ENCODE measurements at regions not wholly inside any gene's neighbourhood (a gene's known extent, or its start where the extent isn't known, plus 50 kb on each side); places are given as distances from the start of the nearest gene placed in this dataset.
"Not testable (repeated sequence)": the region's sequence is repeated elsewhere in the genome, so short reads cannot be mapped to it uniquely, and the experiment has no call there.

DNA sequence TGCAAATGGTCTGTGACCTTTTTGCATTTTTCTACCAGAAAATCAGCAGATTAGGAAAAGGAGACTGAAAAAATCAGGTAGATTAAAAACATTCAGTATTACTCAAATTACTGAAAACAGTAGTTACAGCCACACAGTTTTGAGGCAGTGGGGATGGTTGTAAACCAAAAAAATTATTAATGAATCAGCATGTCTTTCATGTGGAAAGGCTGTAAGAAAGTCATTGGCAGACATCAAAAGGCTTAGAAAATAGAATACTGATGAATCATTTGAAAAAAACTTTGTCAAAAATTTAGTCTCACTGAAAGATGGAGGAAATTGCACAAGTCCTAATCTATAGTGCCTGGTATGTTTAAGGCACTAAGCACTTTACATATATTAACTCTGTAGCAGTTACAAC lies 133.9 kb upstream of the GCFC2 start:
- Histone ChIP-seq H3K27me3 (ENCODE audit: insufficient read depth, low read depth, severe bottlenecking) (no peaks in the 10 kb centered on the region), H3K36me3 (no peaks in the 10 kb centered on the region), H3K27ac (no peak overlapping the region), H3K4me3 (ENCODE audit: low read depth, low read length) (no peak overlapping the region), H3K9me3 (ENCODE audit: severe bottlenecking) (no peaks in the 10 kb centered on the region)
- no peak for DNase-seq
- TF ChIP-seq, protein P1, sequence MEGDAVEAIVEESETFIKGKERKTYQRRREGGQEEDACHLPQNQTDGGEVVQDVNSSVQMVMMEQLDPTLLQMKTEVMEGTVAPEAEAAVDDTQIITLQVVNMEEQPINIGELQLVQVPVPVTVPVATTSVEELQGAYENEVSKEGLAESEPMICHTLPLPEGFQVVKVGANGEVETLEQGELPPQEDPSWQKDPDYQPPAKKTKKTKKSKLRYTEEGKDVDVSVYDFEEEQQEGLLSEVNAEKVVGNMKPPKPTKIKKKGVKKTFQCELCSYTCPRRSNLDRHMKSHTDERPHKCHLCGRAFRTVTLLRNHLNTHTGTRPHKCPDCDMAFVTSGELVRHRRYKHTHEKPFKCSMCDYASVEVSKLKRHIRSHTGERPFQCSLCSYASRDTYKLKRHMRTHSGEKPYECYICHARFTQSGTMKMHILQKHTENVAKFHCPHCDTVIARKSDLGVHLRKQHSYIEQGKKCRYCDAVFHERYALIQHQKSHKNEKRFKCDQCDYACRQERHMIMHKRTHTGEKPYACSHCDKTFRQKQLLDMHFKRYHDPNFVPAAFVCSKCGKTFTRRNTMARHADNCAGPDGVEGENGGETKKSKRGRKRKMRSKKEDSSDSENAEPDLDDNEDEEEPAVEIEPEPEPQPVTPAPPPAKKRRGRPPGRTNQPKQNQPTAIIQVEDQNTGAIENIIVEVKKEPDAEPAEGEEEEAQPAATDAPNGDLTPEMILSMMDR (IDR thresholded peaks at IDR 0.05; ENCODE audit: low read depth, low read length), result no peak

DNA sequence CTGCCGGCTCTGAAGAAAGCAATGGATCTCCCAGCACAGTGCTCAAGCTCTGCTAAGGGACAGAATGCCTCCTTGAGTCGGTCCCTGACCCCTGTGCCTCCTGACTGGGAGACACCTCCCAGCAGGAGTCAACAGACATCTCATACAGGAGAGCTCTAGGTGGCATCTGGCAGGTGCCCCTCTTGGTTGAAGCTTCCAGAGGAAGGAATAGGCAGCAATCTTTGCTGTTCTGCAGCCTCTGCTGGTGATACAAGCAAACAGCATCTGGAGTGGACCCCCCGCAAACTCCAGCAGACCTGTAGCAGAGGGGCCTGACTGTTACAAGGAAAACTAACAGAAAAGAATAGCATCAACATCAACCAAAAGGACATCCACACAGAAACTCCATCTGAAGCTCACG lies 123.9 kb upstream of the GCFC2 start:
- not testable (repeated sequence) for H3K4me3 ChIP-seq (ENCODE audit: low read depth, low read length); H3K9me3 ChIP-seq (ENCODE audit: severe bottlenecking); H3K27ac ChIP-seq; H3K27me3 ChIP-seq (ENCODE audit: insufficient read depth, low read depth, severe bottlenecking); H3K36me3 ChIP-seq
- TF ChIP-seq, protein P1 (IDR thresholded peaks at IDR 0.05; ENCODE audit: low read depth, low read length), result peak; percentile 27; the same call in 1 of the 2 replicates
- DNase-seq, result peak; percentile 18

DNA sequence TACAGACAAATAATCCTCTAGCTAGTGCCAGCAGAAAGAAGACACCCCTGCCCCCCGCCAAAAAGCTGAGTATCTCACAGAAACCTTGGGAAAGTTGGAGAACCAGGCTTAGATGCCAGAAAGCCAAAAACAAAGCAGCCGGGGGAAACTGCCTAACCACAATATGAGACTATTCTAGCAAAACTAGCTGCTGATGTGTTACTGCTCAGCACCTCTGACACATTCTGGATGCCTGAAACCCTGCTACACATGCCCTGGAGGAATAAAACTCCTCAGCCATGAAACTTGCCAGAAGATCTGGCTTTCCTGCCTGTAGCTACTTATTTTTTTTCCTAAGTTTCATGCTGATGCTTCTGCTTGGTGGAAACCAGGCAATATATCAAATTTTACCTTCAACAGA lies 122.7 kb upstream of the GCFC2 start:
- no peaks in the 10 kb centered on the region for H3K27me3 ChIP-seq (ENCODE audit: insufficient read depth, low read depth, severe bottlenecking)
- no peak overlapping the region for H3K27ac ChIP-seq
- no peak overlapping the region for H3K4me3 ChIP-seq (ENCODE audit: low read depth, low read length)
- TF ChIP-seq, protein P1 (IDR thresholded peaks at IDR 0.05; ENCODE audit: low read depth, low read length), result no peak
- H3K9me3 ChIP-seq (ENCODE audit: severe bottlenecking), result no peaks in the 10 kb centered on the region
- no peaks in the 10 kb centered on the region for H3K36me3 ChIP-seq
- DNase-seq, result no peak

DNA sequence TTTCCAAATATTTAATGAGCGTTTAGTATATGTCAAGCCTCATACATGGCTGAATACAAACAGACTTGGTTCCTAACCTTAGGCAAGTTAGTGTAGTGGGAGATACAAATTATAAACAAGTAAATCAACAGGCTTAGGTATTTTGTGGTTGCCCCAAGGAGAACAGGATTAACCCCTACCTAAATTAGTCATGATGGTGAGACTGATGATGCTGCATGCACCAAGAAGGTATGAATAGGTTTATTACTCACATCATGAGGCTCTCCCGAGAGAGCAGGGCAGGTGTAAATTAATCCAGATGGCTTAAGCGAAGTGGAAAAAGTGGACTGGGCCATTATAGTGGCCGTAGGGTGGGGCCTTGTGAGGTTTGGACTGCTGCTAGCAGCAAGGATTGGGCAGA lies 118.1 kb upstream of the GCFC2 start:
- Histone ChIP-seq H3K27me3 (ENCODE audit: insufficient read depth, low read depth, severe bottlenecking) (no peaks in the 10 kb centered on the region), H3K27ac (no peak overlapping the region), H3K36me3 (no peaks in the 10 kb centered on the region), H3K4me3 (ENCODE audit: low read depth, low read length) (no peak overlapping the region), H3K9me3 (ENCODE audit: severe bottlenecking) (no peaks in the 10 kb centered on the region)
- DNase-seq, result no peak
- TF ChIP-seq, protein P1 (IDR thresholded peaks at IDR 0.05; ENCODE audit: low read depth, low read length), result no peak

DNA sequence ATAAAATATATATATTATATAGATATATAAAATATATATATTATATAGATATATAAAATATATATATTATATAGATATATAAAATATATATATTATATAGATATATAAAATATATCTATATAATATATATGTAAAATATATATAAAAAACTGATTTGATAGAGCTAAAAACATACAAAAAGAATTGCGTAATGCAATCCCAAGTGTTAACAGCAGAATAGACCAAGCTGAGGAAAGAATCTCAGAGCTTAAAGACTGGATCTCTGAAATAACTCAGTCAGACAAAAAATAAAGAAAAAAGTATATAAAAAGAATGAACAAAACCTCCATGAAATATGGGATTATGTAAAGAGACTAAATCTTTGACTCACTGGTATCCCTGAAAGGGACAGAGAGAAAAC lies 112.8 kb upstream of the GCFC2 start:
- not testable (repeated sequence) for H3K9me3 ChIP-seq (ENCODE audit: severe bottlenecking); H3K27ac ChIP-seq

DNA sequence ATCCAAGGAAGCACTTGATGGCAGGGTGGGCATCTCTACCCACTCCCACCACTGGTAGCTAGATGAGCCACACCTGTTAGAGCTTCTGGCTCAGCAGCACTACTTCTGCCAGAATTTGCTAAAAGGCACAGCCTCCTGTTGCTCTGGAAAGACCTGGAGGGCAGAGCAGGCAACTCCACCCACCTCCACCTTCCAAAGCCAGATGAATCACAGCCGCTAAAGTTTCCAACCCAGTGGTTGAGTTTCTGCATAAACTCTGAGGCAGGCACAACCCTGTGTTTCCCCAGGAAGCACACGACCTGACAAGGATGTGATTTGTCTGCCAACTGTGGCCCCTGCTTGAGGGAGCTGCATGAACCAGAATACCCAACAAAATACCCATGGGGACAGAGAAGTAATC lies 111.6 kb upstream of the GCFC2 start:
- H3K27ac ChIP-seq, result no peak overlapping the region
- TF ChIP-seq, protein P1 (IDR thresholded peaks at IDR 0.05; ENCODE audit: low read depth, low read length), result no peak
- no peak for DNase-seq
- no peak overlapping the region for H3K4me3 ChIP-seq (ENCODE audit: low read depth, low read length)
- H3K36me3 ChIP-seq, result no peaks in the 10 kb centered on the region
- no peaks in the 10 kb centered on the region for H3K9me3 ChIP-seq (ENCODE audit: severe bottlenecking)
- H3K27me3 ChIP-seq (ENCODE audit: insufficient read depth, low read depth, severe bottlenecking), result no peaks in the 10 kb centered on the region

More for the DNA sequence above, 112.8 kb upstream of the GCFC2 start:
- not testable (repeated sequence) for DNase-seq; H3K36me3 ChIP-seq; H3K4me3 ChIP-seq (ENCODE audit: low read depth, low read length); H3K27me3 ChIP-seq (ENCODE audit: insufficient read depth, low read depth, severe bottlenecking)
